ENCODE measurements at regions not wholly inside any gene's neighbourhood (a gene's known extent, or its start where the extent isn't known, plus 50 kb on each side); places are given as distances from the start of the nearest gene placed in this dataset.
"Not testable (repeated sequence)": the region's sequence is repeated elsewhere in the genome, so short reads cannot be mapped to it uniquely, and the experiment has no call there.

GRCh38 chr14:106083082-106083481 lies 556.7 kb downstream of the TMEM121 start:
- TF ChIP-seq, protein P1, sequence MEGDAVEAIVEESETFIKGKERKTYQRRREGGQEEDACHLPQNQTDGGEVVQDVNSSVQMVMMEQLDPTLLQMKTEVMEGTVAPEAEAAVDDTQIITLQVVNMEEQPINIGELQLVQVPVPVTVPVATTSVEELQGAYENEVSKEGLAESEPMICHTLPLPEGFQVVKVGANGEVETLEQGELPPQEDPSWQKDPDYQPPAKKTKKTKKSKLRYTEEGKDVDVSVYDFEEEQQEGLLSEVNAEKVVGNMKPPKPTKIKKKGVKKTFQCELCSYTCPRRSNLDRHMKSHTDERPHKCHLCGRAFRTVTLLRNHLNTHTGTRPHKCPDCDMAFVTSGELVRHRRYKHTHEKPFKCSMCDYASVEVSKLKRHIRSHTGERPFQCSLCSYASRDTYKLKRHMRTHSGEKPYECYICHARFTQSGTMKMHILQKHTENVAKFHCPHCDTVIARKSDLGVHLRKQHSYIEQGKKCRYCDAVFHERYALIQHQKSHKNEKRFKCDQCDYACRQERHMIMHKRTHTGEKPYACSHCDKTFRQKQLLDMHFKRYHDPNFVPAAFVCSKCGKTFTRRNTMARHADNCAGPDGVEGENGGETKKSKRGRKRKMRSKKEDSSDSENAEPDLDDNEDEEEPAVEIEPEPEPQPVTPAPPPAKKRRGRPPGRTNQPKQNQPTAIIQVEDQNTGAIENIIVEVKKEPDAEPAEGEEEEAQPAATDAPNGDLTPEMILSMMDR (conservative IDR thresholded peaks at IDR 0.05; ENCODE audit: low read depth) = no peak
- ChIA-PET POLR2A (ENCODE audit: low non-redundant PET) (no interaction called here), CTCF (no interaction called here)
- DNase-seq (ENCODE audit: low spot score) = peak; percentile 35
- no peak overlapping the region for H3K27ac ChIP-seq

DNA sequence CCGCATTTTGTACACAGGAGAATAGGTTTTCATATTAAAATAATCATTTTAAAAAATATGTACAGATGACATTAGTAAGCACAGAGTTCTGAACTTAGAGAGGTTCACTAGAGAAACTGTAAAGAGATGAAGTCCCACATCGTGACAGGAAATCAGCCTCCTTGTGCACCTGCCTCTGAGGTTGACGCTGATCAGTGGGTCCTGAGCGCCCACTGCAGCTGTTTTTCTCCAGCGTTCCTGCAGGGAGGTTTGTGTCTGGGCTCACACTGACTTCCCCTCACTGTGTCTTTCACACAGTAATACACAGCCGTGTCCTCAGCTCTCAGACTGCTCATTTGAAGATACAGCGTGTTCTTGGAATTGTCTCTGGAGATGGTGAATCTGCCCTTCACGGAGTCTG lies 561.5 kb downstream of the TMEM121 start:
- DNase-seq (ENCODE audit: low spot score) = no peak
- TF ChIP-seq, protein P1 (conservative IDR thresholded peaks at IDR 0.05; ENCODE audit: low read depth) = no peak
- CTCF ChIA-PET = no interaction called here
- H3K27ac ChIP-seq = no peak overlapping the region
- POLR2A ChIA-PET (ENCODE audit: low non-redundant PET) = no interaction called here

- CTCF ChIA-PET; DNase-seq (ENCODE audit: low spot score); H3K27ac ChIP-seq; POLR2A ChIA-PET (ENCODE audit: low non-redundant PET): not testable (repeated sequence)
These were observed 562.5 kb downstream of the TMEM121 start for GRCh38 chr14:106088860-106089259.

GRCh38 chr14:106094654-106095189 lies 568.3 kb downstream of the TMEM121 start:
- ChIA-PET POLR2A (ENCODE audit: low non-redundant PET) (no interaction called here), CTCF (interaction anchor here (0.6 kb wide), 2 partner anchors 58 to 201 kb away, joined by 4 to 5 read pairs; no protein-coding TSS in a partner anchor)
- no peak for DNase-seq (ENCODE audit: low spot score)
- no peak overlapping the region for H3K27ac ChIP-seq
- TF ChIP-seq, protein P1 (conservative IDR thresholded peaks at IDR 0.05; ENCODE audit: low read depth) = no peak; the same call in 1 of the 2 replicates

DNA sequence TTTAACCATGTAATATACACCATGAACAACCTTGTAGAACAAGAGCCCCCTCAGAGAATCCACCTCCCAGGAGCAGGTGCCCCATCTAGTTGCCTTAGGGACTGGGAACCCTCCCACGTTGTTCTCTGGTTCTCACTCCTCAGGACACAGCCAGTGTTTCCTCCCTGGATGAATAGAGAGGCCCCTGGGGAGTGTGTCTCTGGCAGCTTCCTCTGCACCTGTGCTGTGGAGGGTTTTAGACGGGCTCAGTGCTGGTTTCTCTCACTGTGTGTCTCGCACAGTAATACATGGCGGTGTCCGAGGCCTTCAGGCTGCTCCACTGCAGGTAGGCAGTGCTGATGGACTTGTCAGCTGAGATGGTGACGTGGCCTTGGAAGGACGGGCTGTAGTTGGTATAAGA lies 581.3 kb downstream of the TMEM121 start:
- TF ChIP-seq, protein P1 (conservative IDR thresholded peaks at IDR 0.05; ENCODE audit: low read depth) = no peak
- CTCF ChIA-PET = no interaction called here
- no peak for DNase-seq (ENCODE audit: low spot score)
- no peak overlapping the region for H3K27ac ChIP-seq
- POLR2A ChIA-PET (ENCODE audit: low non-redundant PET) = no interaction called here

DNA sequence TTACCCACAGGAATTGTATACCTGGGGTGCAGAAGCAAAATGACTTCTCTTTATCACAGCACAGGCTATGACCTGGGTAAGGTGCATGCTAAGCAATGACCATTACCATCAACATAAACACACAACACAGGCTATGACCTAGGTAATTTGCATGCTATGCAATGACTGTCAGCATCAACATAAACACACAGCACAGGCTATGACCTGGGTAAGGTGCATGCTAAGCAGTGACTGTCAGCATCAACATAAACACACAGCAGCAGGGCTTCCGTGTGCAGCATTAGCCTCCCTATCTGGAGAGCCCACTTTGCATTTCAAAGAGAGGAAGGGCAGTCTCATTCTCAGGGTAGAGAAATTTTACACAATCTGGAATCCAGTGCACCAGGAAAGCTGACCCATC lies 583.0 kb downstream of the TMEM121 start:
- no peak for DNase-seq (ENCODE audit: low spot score)
- POLR2A ChIA-PET (ENCODE audit: low non-redundant PET) = no interaction called here
- H3K27ac ChIP-seq = no peak overlapping the region
- TF ChIP-seq, protein P1 (conservative IDR thresholded peaks at IDR 0.05; ENCODE audit: low read depth) = no peak
- CTCF ChIA-PET = no interaction called here

DNA sequence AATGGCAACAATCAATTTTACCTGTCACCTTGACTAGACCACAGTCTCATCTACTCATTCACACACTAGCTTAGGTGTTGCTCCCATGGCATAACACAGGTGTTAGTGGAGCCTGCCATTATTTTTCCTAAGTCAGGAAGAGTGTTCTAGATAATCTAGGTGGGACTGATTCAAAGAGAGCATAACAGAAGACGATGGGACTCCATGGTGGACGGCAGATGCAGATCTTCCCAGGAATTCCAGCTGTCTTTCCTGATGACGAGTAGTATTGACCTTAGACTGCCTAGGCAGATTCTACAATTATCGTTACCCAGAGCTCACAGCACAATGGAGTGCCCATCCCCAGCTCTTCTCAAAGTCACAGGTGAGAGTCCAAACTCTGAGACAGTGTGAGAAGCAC lies 589.0 kb downstream of the TMEM121 start:
- ChIA-PET POLR2A (ENCODE audit: low non-redundant PET) (no interaction called here), CTCF (interaction anchor here (0.6 kb wide), 1 partner anchor 368 kb away, joined by 3 read pairs; no protein-coding TSS in a partner anchor)
- TF ChIP-seq, protein P1 (conservative IDR thresholded peaks at IDR 0.05; ENCODE audit: low read depth) = no peak
- DNase-seq (ENCODE audit: low spot score) = no peak
- no peak overlapping the region for H3K27ac ChIP-seq
